ENCODE measurements at regions not wholly inside any gene's neighbourhood (a gene's known extent, or its start where the extent isn't known, plus 50 kb on each side); places are given as distances from the start of the nearest gene placed in this dataset.

DNA sequence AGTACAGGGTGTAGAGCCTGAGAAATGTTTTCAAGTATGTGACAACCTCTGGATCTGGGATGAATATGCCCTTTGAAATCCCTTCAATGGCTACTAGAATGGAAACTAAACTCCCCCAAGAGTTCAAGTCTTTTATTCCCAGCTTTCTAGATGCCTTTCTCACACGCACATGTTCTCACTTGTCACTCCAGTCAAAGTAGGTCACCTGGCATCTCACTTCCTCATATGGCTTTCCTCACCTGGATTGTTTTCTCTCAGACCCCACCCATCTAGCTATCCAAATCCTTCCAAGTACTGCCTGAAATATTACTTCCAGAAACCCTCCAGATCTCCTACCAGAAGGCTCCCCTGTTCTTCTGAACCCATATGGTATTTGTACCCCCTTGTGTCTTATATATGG, 615.4 kb upstream of the KLF4 start:
- Histone ChIP-seq H4K20me1 (ENCODE audit: insufficient read depth, low read length) (no peaks in the 10 kb centered on the region), H3K36me3 (ENCODE audit: insufficient read depth, low read length) (no peaks in the 10 kb centered on the region)
- FAIRE-seq, result no peak

GRCh38 chr9:108103046-108103693, 613.6 kb upstream of the KLF4 start:
- Mint-ChIP-seq H3K4me1 (ENCODE audit: low read depth, unreplicated experiment) (no peaks in the 10 kb centered on the region), H3K9me3 (ENCODE audit: unreplicated experiment) (peaks cover 3% of the 10 kb centered on the region), H3K27me3 (ENCODE audit: low read depth, unreplicated experiment) (peaks cover 23% of the 10 kb centered on the region), H3K27ac (ENCODE audit: unreplicated experiment) (no peak overlapping the region), H3K4me3 (ENCODE audit: unreplicated experiment) (no peak overlapping the region), H3K36me3 (ENCODE audit: low read depth, unreplicated experiment) (no peaks in the 10 kb centered on the region)
- Histone ChIP-seq H3K9me3 (ENCODE audit: insufficient read depth, low read depth, low read length) (no peaks in the 10 kb centered on the region), H2AFZ (ENCODE audit: low read depth, low read length) (no peak overlapping the region), H3K9ac (ENCODE audit: low read length) (no peak overlapping the region), H3K4me3 (ENCODE audit: insufficient read depth, low read depth, low read length) (no peak overlapping the region), H3K36me3 (ENCODE audit: insufficient read depth, low read length) (no peaks in the 10 kb centered on the region), H4K20me1 (ENCODE audit: insufficient read depth, low read length) (no peaks in the 10 kb centered on the region), H3K27ac (ENCODE audit: low read depth, low read length) (no peak overlapping the region), H3K4me2 (ENCODE audit: low read length) (no peak overlapping the region), H3K79me2 (ENCODE audit: insufficient read depth, low read length) (no peaks in the 10 kb centered on the region), H3K27me3 (ENCODE audit: insufficient read depth, low read length) (no peaks in the 10 kb centered on the region), H3K4me1 (ENCODE audit: insufficient read depth, low read length) (no peaks in the 10 kb centered on the region)
- DNase-seq (ENCODE audit: low read depth) (peak; percentile 84), FAIRE-seq (no peak)
- TF ChIP-seq CTCF (IDR thresholded peaks at IDR 0.05; ENCODE audit: insufficient read depth, low read depth, low read length), result no peak
- no peak for TF ChIP-seq EZH2 (IDR thresholded peaks at IDR 0.05; ENCODE audit: insufficient read depth, low read length)

More for the DNA sequence above, 615.4 kb upstream of the KLF4 start:
- Mint-ChIP-seq H3K4me3 (ENCODE audit: unreplicated experiment) (no peak overlapping the region), H3K27ac (ENCODE audit: unreplicated experiment) (no peak overlapping the region), H3K27me3 (ENCODE audit: low read depth, unreplicated experiment) (peaks cover 23% of the 10 kb centered on the region), H3K4me1 (ENCODE audit: low read depth, unreplicated experiment) (peaks cover 10% of the 10 kb centered on the region), H3K9me3 (ENCODE audit: unreplicated experiment) (peaks cover 5% of the 10 kb centered on the region), H3K36me3 (ENCODE audit: low read depth, unreplicated experiment) (no peaks in the 10 kb centered on the region)
- H3K4me3 ChIP-seq (ENCODE audit: insufficient read depth, low read depth, low read length), result no peak overlapping the region
- DNase-seq (ENCODE audit: low read depth), result no peak
- TF ChIP-seq EZH2 (IDR thresholded peaks at IDR 0.05; ENCODE audit: insufficient read depth, low read length) (no peak), CTCF (IDR thresholded peaks at IDR 0.05; ENCODE audit: insufficient read depth, low read depth, low read length) (no peak)
- H3K9ac ChIP-seq (ENCODE audit: low read length), result no peak overlapping the region
- no peaks in the 10 kb centered on the region for H3K79me2 ChIP-seq (ENCODE audit: insufficient read depth, low read length)
- no peak overlapping the region for H2AFZ ChIP-seq (ENCODE audit: low read depth, low read length)
- no peak overlapping the region for H3K4me2 ChIP-seq (ENCODE audit: low read length)
- H3K4me1 ChIP-seq (ENCODE audit: insufficient read depth, low read length), result no peaks in the 10 kb centered on the region
- no peaks in the 10 kb centered on the region for H3K9me3 ChIP-seq (ENCODE audit: insufficient read depth, low read depth, low read length)
- no peaks in the 10 kb centered on the region for H3K27me3 ChIP-seq (ENCODE audit: insufficient read depth, low read length)
- H3K27ac ChIP-seq (ENCODE audit: low read depth, low read length), result no peak overlapping the region

DNA sequence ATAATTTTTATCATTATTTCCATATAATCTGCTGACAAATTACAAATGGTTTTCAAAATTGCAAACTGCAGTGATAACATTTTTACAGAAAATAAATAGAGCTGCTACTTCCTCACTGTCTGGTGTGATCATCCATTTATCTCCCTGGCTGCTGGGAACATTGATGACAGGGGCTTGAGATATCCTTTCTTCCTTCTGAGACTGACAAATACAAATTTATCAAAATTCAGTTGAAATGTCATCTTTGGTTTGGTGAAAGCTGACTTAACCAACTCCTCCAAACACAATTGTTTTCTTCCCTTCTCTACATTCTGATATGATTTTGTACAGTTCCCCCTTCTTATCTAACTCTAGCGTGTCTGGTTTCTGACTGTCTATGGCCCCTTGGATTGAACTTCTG, 611.8 kb upstream of the KLF4 start:
- no peak overlapping the region for H3K4me3 ChIP-seq (ENCODE audit: insufficient read depth, low read depth, low read length)
- no peaks in the 10 kb centered on the region for H3K27me3 ChIP-seq (ENCODE audit: insufficient read depth, low read length)
- no peak for FAIRE-seq
- H2AFZ ChIP-seq (ENCODE audit: low read depth, low read length), result no peak overlapping the region
- H3K4me2 ChIP-seq (ENCODE audit: low read length), result no peak overlapping the region
- Mint-ChIP-seq H3K27ac (ENCODE audit: unreplicated experiment) (no peak overlapping the region), H3K4me3 (ENCODE audit: unreplicated experiment) (no peak overlapping the region), H3K9me3 (ENCODE audit: unreplicated experiment) (peaks cover 3% of the 10 kb centered on the region), H3K27me3 (ENCODE audit: low read depth, unreplicated experiment) (peaks cover 23% of the 10 kb centered on the region), H3K4me1 (ENCODE audit: low read depth, unreplicated experiment) (no peaks in the 10 kb centered on the region), H3K36me3 (ENCODE audit: low read depth, unreplicated experiment) (no peaks in the 10 kb centered on the region)
- no peaks in the 10 kb centered on the region for H3K9me3 ChIP-seq (ENCODE audit: insufficient read depth, low read depth, low read length)
- no peaks in the 10 kb centered on the region for H4K20me1 ChIP-seq (ENCODE audit: insufficient read depth, low read length)
- TF ChIP-seq CTCF (IDR thresholded peaks at IDR 0.05; ENCODE audit: insufficient read depth, low read depth, low read length) (no peak), EZH2 (IDR thresholded peaks at IDR 0.05; ENCODE audit: insufficient read depth, low read length) (no peak)
- DNase-seq (ENCODE audit: low read depth), result no peak
- H3K27ac ChIP-seq (ENCODE audit: low read depth, low read length), result no peak overlapping the region
- H3K36me3 ChIP-seq (ENCODE audit: insufficient read depth, low read length), result no peaks in the 10 kb centered on the region
- no peaks in the 10 kb centered on the region for H3K4me1 ChIP-seq (ENCODE audit: insufficient read depth, low read length)
- no peaks in the 10 kb centered on the region for H3K79me2 ChIP-seq (ENCODE audit: insufficient read depth, low read length)
- H3K9ac ChIP-seq (ENCODE audit: low read length), result no peak overlapping the region

Measured in astrocyte (in vitro differentiated cells and primary cell).